ENCODE measurements at regions not wholly inside any gene's neighbourhood (a gene's known extent, or its start where the extent isn't known, plus 50 kb on each side); places are given as distances from the start of the nearest gene placed in this dataset.

DNA sequence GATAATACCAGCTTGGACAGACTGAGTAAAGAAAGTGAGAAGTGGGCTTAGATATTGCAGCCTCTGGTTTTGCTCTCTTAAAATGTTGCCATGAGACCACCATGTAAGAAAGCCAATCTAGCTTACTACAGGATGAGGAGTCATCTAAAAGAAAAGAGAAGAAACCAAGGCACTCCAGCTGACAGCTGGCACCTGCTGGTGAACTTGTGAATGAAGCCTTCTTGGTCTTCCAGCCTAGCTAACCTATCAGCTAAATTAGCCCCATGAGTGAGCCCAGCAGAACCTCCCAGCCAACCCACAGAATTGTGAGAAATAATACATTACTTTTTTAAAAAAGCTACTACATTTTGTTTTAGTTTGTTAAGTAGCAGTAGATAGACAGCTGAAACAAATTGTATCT, 154.5 kb upstream of the QRFPR start:
- TF ChIP-seq EZH2phosphoT487 (IDR thresholded peaks at IDR 0.05; ENCODE audit: borderline replicate concordance, low read depth, low read length) = no peak
- TF ChIP-seq, protein P1, sequence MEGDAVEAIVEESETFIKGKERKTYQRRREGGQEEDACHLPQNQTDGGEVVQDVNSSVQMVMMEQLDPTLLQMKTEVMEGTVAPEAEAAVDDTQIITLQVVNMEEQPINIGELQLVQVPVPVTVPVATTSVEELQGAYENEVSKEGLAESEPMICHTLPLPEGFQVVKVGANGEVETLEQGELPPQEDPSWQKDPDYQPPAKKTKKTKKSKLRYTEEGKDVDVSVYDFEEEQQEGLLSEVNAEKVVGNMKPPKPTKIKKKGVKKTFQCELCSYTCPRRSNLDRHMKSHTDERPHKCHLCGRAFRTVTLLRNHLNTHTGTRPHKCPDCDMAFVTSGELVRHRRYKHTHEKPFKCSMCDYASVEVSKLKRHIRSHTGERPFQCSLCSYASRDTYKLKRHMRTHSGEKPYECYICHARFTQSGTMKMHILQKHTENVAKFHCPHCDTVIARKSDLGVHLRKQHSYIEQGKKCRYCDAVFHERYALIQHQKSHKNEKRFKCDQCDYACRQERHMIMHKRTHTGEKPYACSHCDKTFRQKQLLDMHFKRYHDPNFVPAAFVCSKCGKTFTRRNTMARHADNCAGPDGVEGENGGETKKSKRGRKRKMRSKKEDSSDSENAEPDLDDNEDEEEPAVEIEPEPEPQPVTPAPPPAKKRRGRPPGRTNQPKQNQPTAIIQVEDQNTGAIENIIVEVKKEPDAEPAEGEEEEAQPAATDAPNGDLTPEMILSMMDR (conservative IDR thresholded peaks at IDR 0.05; ENCODE audit: low read length) = no peak
- intact Hi-C loops (cut with micrococcal nuclease; ENCODE audit: unreplicated experiment) = no loop called here
- Histone ChIP-seq H3K4me1 (ENCODE audit: insufficient read depth, low read length, poor library complexity, severe bottlenecking) (no peaks in the 10 kb centered on the region), H3K4me3 (ENCODE audit: low read depth, low read length, poor library complexity, severe bottlenecking) (no peak overlapping the region), H3K27ac (ENCODE audit: low read depth, low read length, poor library complexity, severe bottlenecking) (no peak overlapping the region), H3K9me2 (ENCODE audit: insufficient read depth, low read length) (no peaks in the 10 kb centered on the region), H2AFZ (ENCODE audit: low read length) (no peak overlapping the region), H3K4me2 (ENCODE audit: low read length) (no peak overlapping the region), H3K79me2 (ENCODE audit: insufficient read depth, low read depth, low read length) (no peaks in the 10 kb centered on the region), H4K20me1 (ENCODE audit: insufficient read depth, low read length) (no peaks in the 10 kb centered on the region), H3K36me3 (ENCODE audit: insufficient read depth, low read length) (no peaks in the 10 kb centered on the region), H3K9me3 (ENCODE audit: low read length) (no peaks in the 10 kb centered on the region)
- no peak for DNase-seq (ENCODE audit: low spot score)
- BruUV-seq (replicated peaks) = no TSS peak
- ChIA-PET CTCF (ENCODE audit: unreplicated experiment) (no interaction called here), POLR2A (interaction anchor here (0.6 kb wide), 1 partner anchor 31 kb away, joined by 3 read pairs; no protein-coding TSS in a partner anchor)

DNA sequence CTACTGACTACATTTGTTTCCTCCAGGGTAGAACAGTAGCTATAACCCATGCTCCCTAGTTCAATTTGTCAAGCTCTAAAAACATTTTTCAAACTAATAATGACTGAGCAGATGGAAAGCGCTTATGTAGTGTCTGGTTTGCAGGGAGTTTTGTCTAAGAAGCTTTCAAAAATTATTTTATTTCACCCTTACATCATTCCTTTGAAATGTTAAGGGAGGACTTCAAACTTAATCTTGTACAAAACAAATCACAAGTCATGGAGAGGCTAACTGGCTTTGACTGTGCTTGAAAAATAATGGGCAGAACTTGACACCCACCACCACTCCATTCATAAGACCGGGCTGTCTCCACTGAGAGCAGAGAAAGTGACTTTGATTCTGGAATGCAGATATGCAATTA, 153.4 kb upstream of the QRFPR start:
- Histone ChIP-seq H3K9me3 (ENCODE audit: low read length) (no peaks in the 10 kb centered on the region), H2AFZ (ENCODE audit: low read length) (no peak overlapping the region), H3K4me1 (ENCODE audit: insufficient read depth, low read length, poor library complexity, severe bottlenecking) (no peaks in the 10 kb centered on the region), H3K27ac (ENCODE audit: low read depth, low read length, poor library complexity, severe bottlenecking) (no peak overlapping the region), H3K4me3 (ENCODE audit: low read depth, low read length, poor library complexity, severe bottlenecking) (no peak overlapping the region), H3K9me2 (ENCODE audit: insufficient read depth, low read length) (no peaks in the 10 kb centered on the region), H3K4me2 (ENCODE audit: low read length) (no peak overlapping the region), H3K79me2 (ENCODE audit: insufficient read depth, low read depth, low read length) (no peaks in the 10 kb centered on the region), H4K20me1 (ENCODE audit: insufficient read depth, low read length) (no peaks in the 10 kb centered on the region), H3K36me3 (ENCODE audit: insufficient read depth, low read length) (no peaks in the 10 kb centered on the region)
- TF ChIP-seq, protein P1 (conservative IDR thresholded peaks at IDR 0.05; ENCODE audit: low read length) = no peak
- intact Hi-C loops (cut with micrococcal nuclease; ENCODE audit: unreplicated experiment) = no loop called here
- ChIA-PET POLR2A (no interaction called here), CTCF (ENCODE audit: unreplicated experiment) (no interaction called here)
- no peak for DNase-seq (ENCODE audit: low spot score)
- BruUV-seq (replicated peaks) = no TSS peak

DNA sequence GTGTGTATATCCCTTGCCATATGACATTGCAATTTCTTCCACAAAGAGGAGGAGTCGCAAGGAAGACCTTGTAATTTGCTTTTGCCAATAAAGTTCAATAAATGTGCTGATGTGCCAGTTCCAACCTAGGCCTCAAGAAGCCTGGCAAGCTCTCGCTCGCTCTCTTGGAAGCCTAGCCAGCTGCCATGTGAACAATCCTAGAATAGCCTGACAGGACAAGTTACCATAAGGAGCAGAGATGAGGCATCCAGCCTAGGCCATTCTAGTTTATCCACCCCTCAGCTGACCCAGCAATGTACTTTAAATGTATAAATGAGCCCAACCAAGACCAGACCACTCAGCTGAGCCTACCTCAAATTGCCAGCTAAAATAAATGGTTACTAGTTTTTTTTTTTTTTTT, 145.7 kb upstream of the QRFPR start:
- intact Hi-C loops (cut with micrococcal nuclease; ENCODE audit: unreplicated experiment) = no loop called here
- Histone ChIP-seq H4K20me1 (ENCODE audit: insufficient read depth, low read length) (no peaks in the 10 kb centered on the region), H3K36me3 (ENCODE audit: insufficient read depth, low read length) (no peaks in the 10 kb centered on the region), H3K4me3 (ENCODE audit: low read depth, low read length, poor library complexity, severe bottlenecking) (no peak overlapping the region), H3K9me3 (ENCODE audit: low read length) (no peaks in the 10 kb centered on the region), H3K4me1 (ENCODE audit: insufficient read depth, low read length, poor library complexity, severe bottlenecking) (no peaks in the 10 kb centered on the region), H3K4me2 (ENCODE audit: low read length) (no peak overlapping the region), H3K27ac (ENCODE audit: low read depth, low read length, poor library complexity, severe bottlenecking) (no peak overlapping the region), H3K9me2 (ENCODE audit: insufficient read depth, low read length) (no peaks in the 10 kb centered on the region), H2AFZ (ENCODE audit: low read length) (no peak overlapping the region), H3K79me2 (ENCODE audit: insufficient read depth, low read depth, low read length) (no peaks in the 10 kb centered on the region)
- CTCF ChIA-PET (ENCODE audit: unreplicated experiment) = no interaction called here
- no peak for TF ChIP-seq EZH2phosphoT487 (IDR thresholded peaks at IDR 0.05; ENCODE audit: borderline replicate concordance, low read depth, low read length)
- TF ChIP-seq, protein P1 (conservative IDR thresholded peaks at IDR 0.05; ENCODE audit: low read length) = no peak
- DNase-seq (ENCODE audit: low spot score) = no peak
- POLR2A ChIA-PET = interaction anchor here (0.7 kb wide), 1 partner anchor 27 kb away, joined by 3 read pairs; no protein-coding TSS in a partner anchor
- no TSS peak for BruUV-seq (replicated peaks)

Data from OCI-LY7 (cell line).